HS-5 (cell line): ENCODE measurements at regions not wholly inside any gene's neighbourhood (a gene's known extent, or its start where the extent isn't known, plus 50 kb on each side); places are given as distances from the start of the nearest gene placed in this dataset.
A peak's percentile ranks its signal among the peaks of the same experiment; 100 is the strongest.
"Not testable (repeated sequence)": the region's sequence is repeated elsewhere in the genome, so short reads cannot be mapped to it uniquely, and the experiment has no call there.

ENCODE experiments used
- DNase-seq: peaks from one replicate; pipeline ENCODE4 v3.0.0-alpha.2; 2012; ENCODE audit warnings: low read depth

GRCh38 chr10:35933491-35933890 is 291.4 kb upstream of the FZD8 start:
- DNase-seq = no peak

- not testable (repeated sequence) for DNase-seq
Observed at GRCh38 chr10:35929962-35930361, 287.9 kb upstream of the FZD8 start.

- DNase-seq = no peak
Observed at GRCh38 chr10:35928748-35929147, 286.7 kb upstream of the FZD8 start.

- no peak for DNase-seq
Observed at GRCh38 chr10:35927990-35928488, 285.9 kb upstream of the FZD8 start.

- DNase-seq = no peak
Observed at GRCh38 chr10:35927341-35927740, 285.2 kb upstream of the FZD8 start.

- DNase-seq = no peak
Observed at GRCh38 chr10:35926846-35927245, 284.8 kb upstream of the FZD8 start.

- DNase-seq = no peak
Observed at GRCh38 chr10:35925493-35925892, 283.4 kb upstream of the FZD8 start.

GRCh38 chr10:35924759-35925158 is 282.7 kb upstream of the FZD8 start:
- DNase-seq = no peak

GRCh38 chr10:35922876-35923600 is 280.9 kb upstream of the FZD8 start:
- DNase-seq = no peak

- no peak for DNase-seq
Observed at GRCh38 chr10:35921866-35922350, 279.8 kb upstream of the FZD8 start.

GRCh38 chr10:35916791-35917190 is 274.7 kb upstream of the FZD8 start:
- DNase-seq = no peak

GRCh38 chr10:35913628-35914027 is 271.5 kb upstream of the FZD8 start:
- no peak for DNase-seq

GRCh38 chr10:35912615-35913569 is 270.8 kb upstream of the FZD8 start:
- DNase-seq = no peak

- no peak for DNase-seq
Observed at GRCh38 chr10:35911954-35912353, 269.9 kb upstream of the FZD8 start.

GRCh38 chr10:35911233-35911632 is 269.1 kb upstream of the FZD8 start:
- DNase-seq = no peak

GRCh38 chr10:35910234-35910633 is 268.1 kb upstream of the FZD8 start:
- DNase-seq = peak; percentile 46

GRCh38 chr10:35909121-35909720 is 267.1 kb upstream of the FZD8 start:
- no peak for DNase-seq

- no peak for DNase-seq
Observed at GRCh38 chr10:35908451-35908850, 266.4 kb upstream of the FZD8 start.

- DNase-seq = no peak
Observed at GRCh38 chr10:35907548-35907947, 265.5 kb upstream of the FZD8 start.

- no peak for DNase-seq
Observed at GRCh38 chr10:35906155-35906554, 264.1 kb upstream of the FZD8 start.

GRCh38 chr10:35903021-35903420 is 260.9 kb upstream of the FZD8 start:
- no peak for DNase-seq

GRCh38 chr10:35898716-35899440 is 256.8 kb upstream of the FZD8 start:
- no peak for DNase-seq
